Astrocyte (in vitro differentiated cells and primary cell): ENCODE measurements at regions not wholly inside any gene's neighbourhood (a gene's known extent, or its start where the extent isn't known, plus 50 kb on each side); places are given as distances from the start of the nearest gene placed in this dataset.

Experiments
- DNase-seq: peaks from one replicate; pipeline ENCODE4 v3.0.0-alpha.2; 2010; ENCODE audit warnings: low read depth
- FAIRE-seq: peaks from 2 replicates; lab custom pipeline; 2011; peaks lifted over from hg19 to GRCh38; lab: Jason Lieb, UNC
- H2AFZ ChIP-seq: 2 replicates; pipeline ENCODE4 v1.6.0; 2012; ENCODE audit warnings: low read depth, low read length, inconsistent platforms
- H3K27ac ChIP-seq: 2 replicates; pipeline ENCODE4 v1.5.1; 2011; ENCODE audit warnings: low read depth, low read length, inconsistent platforms
- H3K27me3 ChIP-seq: 2 replicates; pipeline ENCODE4 v1.6.0; 2011; ENCODE audit warnings: low read length, inconsistent platforms; ENCODE audit not compliant: insufficient read depth
- H3K36me3 ChIP-seq: 2 replicates; pipeline ENCODE4 v1.5.1; 2011; ENCODE audit warnings: low read length, inconsistent platforms; ENCODE audit not compliant: insufficient read depth
- H3K4me1 ChIP-seq: 2 replicates; pipeline ENCODE4 v1.5.1; 2011; ENCODE audit warnings: low read length, inconsistent platforms; ENCODE audit not compliant: insufficient read depth
- H3K4me2 ChIP-seq: 2 replicates; pipeline ENCODE4 v1.6.0; 2012; ENCODE audit warnings: low read length, inconsistent platforms
- H3K4me3 ChIP-seq: 2 replicates; pipeline ENCODE4 v1.5.1; 2011; ENCODE audit warnings: low read depth, mild to moderate bottlenecking, low read length, inconsistent platforms; ENCODE audit not compliant: insufficient read depth
- H3K79me2 ChIP-seq: 2 replicates; pipeline ENCODE4 v1.6.0; 2012; ENCODE audit warnings: mild to moderate bottlenecking, low read length, inconsistent platforms; ENCODE audit not compliant: insufficient read depth
- H3K9ac ChIP-seq: 2 replicates; pipeline ENCODE4 v1.6.0; 2012; ENCODE audit warnings: mild to moderate bottlenecking, low read length, inconsistent platforms
- H3K9me3 ChIP-seq: 2 replicates; pipeline ENCODE4 v1.5.1; 2012; ENCODE audit warnings: low read depth, mild to moderate bottlenecking, low read length, inconsistent platforms; ENCODE audit not compliant: insufficient read depth
- H4K20me1 ChIP-seq: 2 replicates; pipeline ENCODE4 v1.6.0; 2012; ENCODE audit warnings: low read length, inconsistent platforms; ENCODE audit not compliant: insufficient read depth
- H3K27ac Mint-ChIP-seq: one replicate; pipeline ENCODE4 v1.8.0; 2021; ENCODE audit warnings: mild to moderate bottlenecking, mixed read lengths; ENCODE audit not compliant: unreplicated experiment
- H3K27me3 Mint-ChIP-seq: one replicate; pipeline ENCODE4 v1.8.0; 2021; ENCODE audit warnings: low read depth, mixed read lengths; ENCODE audit not compliant: unreplicated experiment
- H3K36me3 Mint-ChIP-seq: one replicate; pipeline ENCODE4 v1.8.0; 2021; ENCODE audit warnings: low read depth, mixed read lengths; ENCODE audit not compliant: unreplicated experiment
- H3K4me1 Mint-ChIP-seq: one replicate; pipeline ENCODE4 v1.8.0; 2021; ENCODE audit warnings: low read depth, mixed read lengths; ENCODE audit not compliant: unreplicated experiment
- H3K4me3 Mint-ChIP-seq: one replicate; pipeline ENCODE4 v1.8.0; 2021; ENCODE audit warnings: mild to moderate bottlenecking, moderate library complexity, mixed read lengths; ENCODE audit not compliant: unreplicated experiment
- H3K9me3 Mint-ChIP-seq: one replicate; pipeline ENCODE4 v1.8.0; 2021; ENCODE audit warnings: mild to moderate bottlenecking, mixed read lengths; ENCODE audit not compliant: unreplicated experiment
- EZH2 ChIP-seq: IDR thresholded peaks from 2 replicates; pipeline ENCODE4 v1.6.1; 2012; ENCODE audit warnings: mild to moderate bottlenecking, low read length, inconsistent platforms; ENCODE audit not compliant: insufficient read depth
- TF ChIP-seq, protein P1 (sequence below): IDR thresholded peaks from 2 replicates; pipeline ENCODE4 v1.5.1; 2011; ENCODE audit warnings: low read depth, mild to moderate bottlenecking, inconsistent platforms, low read length, moderate library complexity; ENCODE audit not compliant: insufficient read depth

DNA sequence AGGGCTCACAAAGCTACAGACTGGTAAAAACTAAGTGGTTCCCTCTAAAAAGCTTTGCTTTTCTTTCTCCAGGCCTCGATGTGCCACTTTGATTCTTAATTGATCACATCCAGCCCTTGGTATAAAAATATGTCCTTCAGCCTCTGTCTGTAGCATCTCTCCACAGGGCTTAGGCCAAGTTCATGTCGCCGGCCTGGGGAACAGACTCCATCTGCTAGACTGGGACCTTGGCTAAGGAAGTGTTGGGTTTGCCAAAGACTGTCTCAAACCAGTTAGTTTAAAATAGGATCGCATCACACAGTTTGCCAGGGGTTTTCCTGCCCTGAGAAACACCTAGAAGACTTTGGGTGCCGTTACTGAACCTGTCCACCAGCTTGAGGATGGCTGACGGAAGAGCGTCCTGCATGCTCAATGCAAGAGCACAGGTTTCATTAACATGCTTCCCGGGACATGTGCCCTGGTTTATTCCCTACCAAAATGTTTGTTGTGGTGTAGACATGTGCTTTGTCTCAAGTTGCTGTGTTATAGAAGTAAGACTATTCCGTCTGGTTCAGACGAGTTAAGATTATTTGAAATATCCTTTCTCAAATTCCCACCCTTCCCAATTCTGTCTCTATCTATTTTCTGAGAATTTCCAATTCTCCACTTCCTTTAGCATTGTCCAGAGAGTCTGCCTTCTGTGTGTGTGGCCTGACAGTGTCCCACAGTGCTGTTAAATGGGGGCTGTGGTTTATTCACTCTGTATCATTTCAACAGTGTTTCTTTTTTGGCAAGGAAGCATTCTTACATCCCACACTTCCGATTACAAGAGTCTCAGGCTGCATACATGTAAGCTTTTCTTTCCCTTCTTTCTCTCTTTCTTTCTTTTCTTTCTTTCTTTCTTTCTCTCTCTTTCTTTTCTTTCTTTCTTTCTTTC is 334.7 kb downstream of the INHBA start:
- no peak for FAIRE-seq
- peaks cover 2% of the 10 kb centered on the region for H3K4me1 Mint-ChIP-seq
- no peak overlapping the region for H3K9ac ChIP-seq
- H3K79me2 ChIP-seq = no peaks in the 10 kb centered on the region
- H3K4me1 ChIP-seq = no peaks in the 10 kb centered on the region
- DNase-seq = no peak
- H3K27me3 ChIP-seq = no peaks in the 10 kb centered on the region
- no peaks in the 10 kb centered on the region for H4K20me1 ChIP-seq
- TF ChIP-seq EZH2 = no peak
- TF ChIP-seq, protein P1, sequence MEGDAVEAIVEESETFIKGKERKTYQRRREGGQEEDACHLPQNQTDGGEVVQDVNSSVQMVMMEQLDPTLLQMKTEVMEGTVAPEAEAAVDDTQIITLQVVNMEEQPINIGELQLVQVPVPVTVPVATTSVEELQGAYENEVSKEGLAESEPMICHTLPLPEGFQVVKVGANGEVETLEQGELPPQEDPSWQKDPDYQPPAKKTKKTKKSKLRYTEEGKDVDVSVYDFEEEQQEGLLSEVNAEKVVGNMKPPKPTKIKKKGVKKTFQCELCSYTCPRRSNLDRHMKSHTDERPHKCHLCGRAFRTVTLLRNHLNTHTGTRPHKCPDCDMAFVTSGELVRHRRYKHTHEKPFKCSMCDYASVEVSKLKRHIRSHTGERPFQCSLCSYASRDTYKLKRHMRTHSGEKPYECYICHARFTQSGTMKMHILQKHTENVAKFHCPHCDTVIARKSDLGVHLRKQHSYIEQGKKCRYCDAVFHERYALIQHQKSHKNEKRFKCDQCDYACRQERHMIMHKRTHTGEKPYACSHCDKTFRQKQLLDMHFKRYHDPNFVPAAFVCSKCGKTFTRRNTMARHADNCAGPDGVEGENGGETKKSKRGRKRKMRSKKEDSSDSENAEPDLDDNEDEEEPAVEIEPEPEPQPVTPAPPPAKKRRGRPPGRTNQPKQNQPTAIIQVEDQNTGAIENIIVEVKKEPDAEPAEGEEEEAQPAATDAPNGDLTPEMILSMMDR = no peak
- no peak overlapping the region for H3K27ac Mint-ChIP-seq
- peaks cover 8% of the 10 kb centered on the region for H3K9me3 Mint-ChIP-seq
- H3K36me3 Mint-ChIP-seq = no peaks in the 10 kb centered on the region
- H3K9me3 ChIP-seq = no peaks in the 10 kb centered on the region
- H3K27me3 Mint-ChIP-seq = no peaks in the 10 kb centered on the region
- no peak overlapping the region for H3K27ac ChIP-seq
- no peak overlapping the region for H3K4me2 ChIP-seq
- H2AFZ ChIP-seq = no peak overlapping the region
- no peak overlapping the region for H3K4me3 ChIP-seq
- no peaks in the 10 kb centered on the region for H3K36me3 ChIP-seq
- H3K4me3 Mint-ChIP-seq = no peak overlapping the region

DNA sequence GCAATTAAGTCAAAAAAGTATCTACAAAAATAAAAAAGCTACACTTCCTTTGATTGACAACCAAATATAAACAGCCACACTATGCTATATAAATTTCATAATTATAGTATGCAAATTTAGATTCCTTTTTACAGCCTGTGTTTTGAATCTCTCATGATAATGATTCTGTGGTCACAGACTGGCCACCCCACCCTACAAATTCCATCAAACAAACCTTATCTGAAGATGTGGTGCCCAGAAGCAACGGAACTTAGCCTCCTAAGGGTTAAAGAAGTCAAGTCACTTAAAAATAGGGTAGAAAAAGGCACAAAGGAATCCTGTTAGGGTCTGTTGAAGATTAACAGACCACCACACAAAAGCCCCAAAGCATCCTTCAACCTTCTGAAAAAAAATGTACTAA is 351.8 kb downstream of the INHBA start:
- no peak for DNase-seq
- Mint-ChIP-seq H3K4me3 (no peak overlapping the region), H3K9me3 (no peaks in the 10 kb centered on the region), H3K27ac (no peak overlapping the region), H3K27me3 (no peaks in the 10 kb centered on the region), H3K36me3 (no peaks in the 10 kb centered on the region), H3K4me1 (no peaks in the 10 kb centered on the region)
- no peak for TF ChIP-seq EZH2
- TF ChIP-seq, protein P1 = no peak
- H3K4me3 ChIP-seq = no peak overlapping the region
- no peak for FAIRE-seq
- no peak overlapping the region for H2AFZ ChIP-seq
- no peaks in the 10 kb centered on the region for H3K9me3 ChIP-seq
- H3K27me3 ChIP-seq = no peaks in the 10 kb centered on the region
- H3K79me2 ChIP-seq = no peaks in the 10 kb centered on the region
- H3K36me3 ChIP-seq = no peaks in the 10 kb centered on the region
- H3K4me1 ChIP-seq = no peaks in the 10 kb centered on the region
- H3K4me2 ChIP-seq = no peak overlapping the region
- no peaks in the 10 kb centered on the region for H4K20me1 ChIP-seq
- no peak overlapping the region for H3K27ac ChIP-seq
- H3K9ac ChIP-seq = no peak overlapping the region

DNA sequence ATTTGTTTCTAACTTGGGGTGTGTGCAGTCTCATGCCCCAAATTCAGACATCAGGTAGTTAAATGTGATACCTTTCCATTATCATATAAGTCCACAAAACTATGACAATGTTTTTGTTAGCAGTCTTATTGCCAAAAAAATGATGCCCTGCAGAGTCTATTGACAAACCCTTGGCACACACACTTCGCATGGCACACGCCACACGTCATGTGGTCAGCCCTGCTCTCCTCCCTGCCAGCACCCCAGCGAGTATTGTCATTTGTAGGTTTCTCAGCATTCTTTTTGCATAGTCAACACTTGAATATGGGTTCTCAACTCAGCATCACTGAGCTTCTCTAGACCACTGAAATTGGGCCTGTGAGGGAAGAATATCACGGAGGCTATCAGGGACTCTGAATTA is 356.0 kb downstream of the INHBA start:
- Histone ChIP-seq H3K9me3 (no peaks in the 10 kb centered on the region), H3K27me3 (no peaks in the 10 kb centered on the region), H3K27ac (no peak overlapping the region), H3K36me3 (no peaks in the 10 kb centered on the region), H3K9ac (no peak overlapping the region), H3K4me1 (no peaks in the 10 kb centered on the region), H2AFZ (no peak overlapping the region), H3K79me2 (no peaks in the 10 kb centered on the region), H4K20me1 (no peaks in the 10 kb centered on the region), H3K4me3 (no peak overlapping the region), H3K4me2 (no peak overlapping the region)
- FAIRE-seq (no peak), DNase-seq (no peak)
- H3K27ac Mint-ChIP-seq = no peak overlapping the region
- no peaks in the 10 kb centered on the region for H3K27me3 Mint-ChIP-seq
- no peaks in the 10 kb centered on the region for H3K36me3 Mint-ChIP-seq
- H3K9me3 Mint-ChIP-seq = no peaks in the 10 kb centered on the region
- H3K4me3 Mint-ChIP-seq = no peak overlapping the region
- TF ChIP-seq EZH2 = no peak
- H3K4me1 Mint-ChIP-seq = no peaks in the 10 kb centered on the region
